ENCODE measurements at regions not wholly inside any gene's neighbourhood (a gene's known extent, or its start where the extent isn't known, plus 50 kb on each side); places are given as distances from the start of the nearest gene placed in this dataset.

- in situ Hi-C loops (cut with MboI; ENCODE audit: low sequenced_read_pairs, unreplicated experiment): no loop called here
- no peak for DNase-seq (ENCODE audit: low spot score)
- no peak for TF ChIP-seq CTCF (IDR thresholded peaks at IDR 0.05; ENCODE audit: borderline replicate concordance, control extremely low read depth, extremely low read depth, insufficient read depth, missing control alignments)
Observed at GRCh38 chr6:106765496-106765895, 136.1 kb downstream of the QRSL1 start.

GRCh38 chr6:106764353-106764980, 135.1 kb downstream of the QRSL1 start:
- in situ Hi-C loops (cut with MboI; ENCODE audit: low sequenced_read_pairs, unreplicated experiment): no loop called here
- no peak for TF ChIP-seq CTCF (IDR thresholded peaks at IDR 0.05; ENCODE audit: borderline replicate concordance, control extremely low read depth, extremely low read depth, insufficient read depth, missing control alignments)
- no peak for DNase-seq (ENCODE audit: low spot score)

- in situ Hi-C loops (cut with MboI; ENCODE audit: low sequenced_read_pairs, unreplicated experiment): no loop called here
- DNase-seq (ENCODE audit: low spot score): no peak
- TF ChIP-seq CTCF (IDR thresholded peaks at IDR 0.05; ENCODE audit: borderline replicate concordance, control extremely low read depth, extremely low read depth, insufficient read depth, missing control alignments): no peak
Observed at GRCh38 chr6:106763361-106763760, 134.0 kb downstream of the QRSL1 start.

- DNase-seq (ENCODE audit: low spot score): no peak
- in situ Hi-C loops (cut with MboI; ENCODE audit: low sequenced_read_pairs, unreplicated experiment): no loop called here
- TF ChIP-seq CTCF (IDR thresholded peaks at IDR 0.05; ENCODE audit: borderline replicate concordance, control extremely low read depth, extremely low read depth, insufficient read depth, missing control alignments): no peak
Observed at GRCh38 chr6:106761160-106761559, 131.8 kb downstream of the QRSL1 start.

GRCh38 chr6:106759112-106759511, 129.7 kb downstream of the QRSL1 start:
- no peak for DNase-seq (ENCODE audit: low spot score)
- no peak for TF ChIP-seq CTCF (IDR thresholded peaks at IDR 0.05; ENCODE audit: borderline replicate concordance, control extremely low read depth, extremely low read depth, insufficient read depth, missing control alignments)
- in situ Hi-C loops (cut with MboI; ENCODE audit: low sequenced_read_pairs, unreplicated experiment): no loop called here

- DNase-seq (ENCODE audit: low spot score): no peak
- in situ Hi-C loops (cut with MboI; ENCODE audit: low sequenced_read_pairs, unreplicated experiment): no loop called here
- TF ChIP-seq CTCF (IDR thresholded peaks at IDR 0.05; ENCODE audit: borderline replicate concordance, control extremely low read depth, extremely low read depth, insufficient read depth, missing control alignments): no peak
Observed at GRCh38 chr6:106757722-106758467, 128.5 kb downstream of the QRSL1 start.
